GM12874 (cell line): ENCODE measurements at regions not wholly inside any gene's neighbourhood (a gene's known extent, or its start where the extent isn't known, plus 50 kb on each side); places are given as distances from the start of the nearest gene placed in this dataset.

Source experiments
- TF ChIP-seq, protein P1 (sequence below): IDR thresholded peaks from 2 replicates; pipeline ENCODE4 v1.5.1; 2011; ENCODE audit warnings: low read depth, mild to moderate bottlenecking, control low read depth, low read length, moderate library complexity; ENCODE audit not compliant: insufficient read depth

DNA sequence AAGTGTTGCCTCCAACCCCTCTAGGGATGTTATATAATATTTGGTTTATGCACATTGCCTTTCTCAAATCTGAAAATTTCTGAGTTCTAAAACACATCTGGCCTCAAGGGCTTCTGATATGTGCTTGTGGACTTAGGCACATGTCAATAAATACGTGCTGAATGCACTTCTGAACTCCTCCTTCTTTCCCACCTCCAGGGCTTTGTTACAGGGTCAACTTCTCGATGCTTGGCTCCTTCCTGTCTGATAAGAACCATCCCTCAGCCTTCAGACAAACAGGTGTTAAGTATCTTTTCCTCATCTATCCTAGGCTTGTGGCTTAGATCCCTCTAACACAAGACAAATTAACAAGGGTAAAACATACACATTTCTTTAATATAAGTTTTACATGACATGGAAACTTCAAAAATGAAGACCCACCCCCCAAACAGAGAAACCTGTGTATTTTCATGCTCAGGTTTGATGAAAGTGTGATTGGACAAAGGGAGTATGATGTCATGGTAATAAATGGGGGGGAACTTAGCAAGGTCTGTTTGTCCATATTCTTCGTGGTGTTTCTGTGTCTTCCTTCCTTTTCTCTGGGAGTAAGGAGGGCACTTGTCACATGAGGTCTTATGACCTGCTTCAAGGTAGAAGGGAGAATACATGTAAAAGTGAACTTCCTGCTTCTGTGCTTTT is 326.9 kb downstream of the CD83 start:
- TF ChIP-seq, protein P1, sequence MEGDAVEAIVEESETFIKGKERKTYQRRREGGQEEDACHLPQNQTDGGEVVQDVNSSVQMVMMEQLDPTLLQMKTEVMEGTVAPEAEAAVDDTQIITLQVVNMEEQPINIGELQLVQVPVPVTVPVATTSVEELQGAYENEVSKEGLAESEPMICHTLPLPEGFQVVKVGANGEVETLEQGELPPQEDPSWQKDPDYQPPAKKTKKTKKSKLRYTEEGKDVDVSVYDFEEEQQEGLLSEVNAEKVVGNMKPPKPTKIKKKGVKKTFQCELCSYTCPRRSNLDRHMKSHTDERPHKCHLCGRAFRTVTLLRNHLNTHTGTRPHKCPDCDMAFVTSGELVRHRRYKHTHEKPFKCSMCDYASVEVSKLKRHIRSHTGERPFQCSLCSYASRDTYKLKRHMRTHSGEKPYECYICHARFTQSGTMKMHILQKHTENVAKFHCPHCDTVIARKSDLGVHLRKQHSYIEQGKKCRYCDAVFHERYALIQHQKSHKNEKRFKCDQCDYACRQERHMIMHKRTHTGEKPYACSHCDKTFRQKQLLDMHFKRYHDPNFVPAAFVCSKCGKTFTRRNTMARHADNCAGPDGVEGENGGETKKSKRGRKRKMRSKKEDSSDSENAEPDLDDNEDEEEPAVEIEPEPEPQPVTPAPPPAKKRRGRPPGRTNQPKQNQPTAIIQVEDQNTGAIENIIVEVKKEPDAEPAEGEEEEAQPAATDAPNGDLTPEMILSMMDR, result no peak

DNA sequence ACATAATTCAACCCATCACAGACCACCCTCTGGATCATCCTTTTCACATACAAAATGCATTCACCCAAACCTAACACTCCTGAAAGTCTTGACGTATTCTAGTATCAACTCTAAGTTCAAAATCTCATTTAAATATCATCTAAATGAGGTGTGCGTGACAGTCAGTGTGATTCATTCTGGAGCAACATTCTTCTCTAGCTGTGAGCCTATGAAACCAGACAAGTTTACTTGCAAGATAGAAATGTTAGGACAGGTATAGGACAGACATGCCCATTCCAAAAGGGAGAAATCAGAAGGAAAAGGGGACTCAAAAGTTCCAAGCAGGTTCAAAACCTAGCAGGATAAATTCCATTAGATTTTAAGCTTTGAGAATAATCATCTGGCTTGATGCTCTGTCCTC is 329.7 kb downstream of the CD83 start:
- TF ChIP-seq, protein P1, result no peak

DNA sequence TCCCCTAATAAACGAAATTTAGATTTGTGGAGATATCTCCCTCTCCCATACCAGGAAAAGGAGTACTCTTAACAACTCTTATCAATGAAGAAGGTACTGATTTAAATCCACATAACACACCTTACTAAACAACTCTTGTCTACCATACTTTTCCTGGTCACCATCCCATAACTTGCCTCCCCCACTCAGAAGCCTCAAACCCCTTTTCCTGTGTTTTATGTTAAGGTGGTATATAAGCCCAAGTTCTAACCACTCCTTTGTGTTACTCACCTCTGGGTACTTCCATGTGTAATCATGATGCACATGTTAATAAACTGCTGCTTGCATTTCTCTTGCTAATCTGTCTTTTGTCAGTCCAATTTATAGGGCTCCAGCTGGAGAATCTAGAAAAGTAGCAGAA is 330.7 kb downstream of the CD83 start:
- TF ChIP-seq, protein P1, result no peak

DNA sequence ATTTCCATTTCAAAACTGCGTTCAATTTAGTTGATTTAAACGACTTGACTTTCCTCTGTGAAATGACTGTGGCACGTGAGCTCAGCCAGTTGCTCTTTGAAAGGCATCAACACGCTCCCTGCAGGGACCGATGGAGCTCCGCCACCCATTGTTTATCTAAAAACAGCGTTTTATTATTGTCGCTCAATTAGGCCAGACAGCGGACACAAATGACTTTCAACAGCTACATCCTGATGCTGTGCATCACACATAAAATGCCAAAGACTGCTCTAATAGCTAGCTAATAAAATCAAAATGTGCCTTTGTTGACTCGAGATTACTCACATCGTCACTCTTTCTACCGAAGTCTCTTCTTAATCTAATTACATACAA is 332.5 kb downstream of the CD83 start:
- TF ChIP-seq, protein P1, result no peak

DNA sequence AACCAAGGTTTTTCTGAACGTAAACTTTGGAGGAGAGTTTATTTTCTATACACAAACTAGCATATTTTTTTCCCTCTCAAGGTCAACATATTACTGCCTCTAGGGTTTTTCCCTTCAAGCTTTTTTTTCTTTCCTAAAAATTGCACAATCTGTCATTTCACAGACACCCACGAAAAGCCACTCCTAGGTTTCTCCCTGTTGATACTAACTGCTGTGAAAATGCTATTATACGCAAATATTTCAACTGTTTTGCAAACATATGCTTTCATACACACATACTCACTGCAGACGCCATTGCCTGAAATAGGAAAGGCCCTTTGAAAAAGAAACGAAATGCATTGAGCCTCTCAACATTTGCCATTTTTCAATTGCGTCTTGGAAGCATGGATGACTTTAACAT is 333.0 kb downstream of the CD83 start:
- TF ChIP-seq, protein P1, result no peak

DNA sequence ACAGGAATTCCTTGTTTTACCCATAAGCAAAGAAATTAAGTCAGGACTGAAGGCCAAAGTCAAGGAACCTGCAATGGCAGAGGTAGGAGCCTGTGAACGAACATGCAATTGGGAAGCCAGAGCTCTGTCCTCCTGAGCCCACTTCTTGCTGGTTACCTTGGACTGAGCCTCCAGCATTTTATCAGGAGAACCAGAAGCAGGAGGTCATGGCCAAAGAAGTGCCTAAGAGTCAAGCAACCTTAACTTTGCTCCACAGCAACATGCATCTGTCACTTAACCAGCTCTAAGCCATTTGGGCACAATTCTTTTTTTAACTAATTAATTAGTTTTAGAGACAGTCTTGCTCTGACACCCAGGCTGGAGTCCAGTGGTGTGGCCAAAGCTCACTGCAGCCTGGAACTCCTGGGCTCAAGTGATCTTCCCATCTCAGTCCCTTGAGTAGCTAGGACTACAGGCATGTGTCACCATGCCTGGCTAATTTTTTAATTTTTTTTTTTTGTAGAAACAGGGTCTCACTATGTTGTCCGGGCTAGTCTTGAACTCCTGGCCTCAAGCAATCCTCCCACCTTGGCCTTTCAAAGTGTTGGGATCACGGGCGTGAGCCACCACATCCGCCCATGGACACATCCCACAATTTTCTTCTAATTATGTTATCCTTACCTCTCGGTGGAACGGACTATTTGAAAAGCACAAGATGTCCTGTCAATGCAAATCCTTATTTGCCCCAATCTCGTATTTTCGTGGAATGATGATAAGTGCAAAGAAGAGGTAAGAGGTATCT is 334.2 kb downstream of the CD83 start:
- TF ChIP-seq, protein P1, result no peak

DNA sequence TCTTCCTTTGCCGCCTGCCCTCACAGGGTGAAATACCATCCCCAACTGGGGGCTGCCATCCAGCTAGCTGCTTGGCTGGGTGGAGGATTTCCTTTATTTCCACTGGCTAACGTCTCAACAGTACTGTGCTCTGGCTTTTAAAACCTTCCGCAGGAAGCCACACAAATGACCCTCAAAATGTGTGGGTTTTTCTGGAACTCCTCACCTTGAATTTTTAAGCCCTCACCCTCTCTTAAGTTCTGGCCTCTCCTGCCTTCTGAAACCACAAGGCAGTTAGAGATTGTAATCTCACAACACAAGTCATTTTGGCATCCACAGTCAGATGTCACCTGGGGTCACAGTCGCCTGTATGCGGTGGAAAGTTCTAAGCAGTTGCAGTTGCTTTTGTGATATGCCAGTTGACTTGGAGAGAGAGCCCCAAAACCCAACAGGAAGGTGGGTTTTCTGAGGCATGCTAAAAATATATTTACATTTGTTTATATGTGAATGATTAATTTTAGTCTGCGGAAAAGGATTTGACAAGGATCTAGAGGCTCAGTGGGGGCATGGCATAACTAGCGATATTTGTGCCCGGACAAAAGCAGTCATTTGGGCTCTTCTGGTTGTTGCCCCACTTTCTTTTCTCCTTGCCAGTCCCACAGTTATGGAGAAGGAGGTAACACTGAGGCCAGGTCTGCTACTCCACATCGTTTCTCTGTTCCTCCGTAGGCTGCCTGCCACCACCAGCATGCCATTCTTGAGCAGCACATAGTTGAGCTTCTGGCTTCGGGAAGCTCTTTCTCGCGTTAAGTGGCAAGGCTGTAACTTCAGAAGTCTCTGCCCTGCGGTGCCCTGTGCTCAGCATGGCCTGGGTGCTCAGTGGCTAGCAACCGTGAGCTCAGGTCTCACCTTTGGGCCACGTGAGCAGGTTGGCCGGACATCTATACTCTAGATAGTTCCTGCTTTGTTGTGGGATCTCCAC is 335.3 kb downstream of the CD83 start:
- TF ChIP-seq, protein P1, result no peak
